8988T (cell line): ENCODE measurements at regions not wholly inside any gene's neighbourhood (a gene's known extent, or its start where the extent isn't known, plus 50 kb on each side); places are given as distances from the start of the nearest gene placed in this dataset.
"Not testable (repeated sequence)": the region's sequence is repeated elsewhere in the genome, so short reads cannot be mapped to it uniquely, and the experiment has no call there.

Experiments used
- DNase-seq: peaks from one replicate; pipeline ENCODE4 v3.0.0; 2011

GRCh38 chr3:159886050-159886449, 102.6 kb upstream of the IL12A start:
- no peak for DNase-seq

- not testable (repeated sequence) for DNase-seq
Measured at GRCh38 chr3:159886530-159886929, 102.1 kb upstream of the IL12A start.

- DNase-seq, result no peak
Measured at GRCh38 chr3:159887168-159887567, 101.5 kb upstream of the IL12A start.

GRCh38 chr3:159887911-159888310, 100.7 kb upstream of the IL12A start:
- DNase-seq, result no peak

- no peak for DNase-seq
Measured at GRCh38 chr3:159892171-159892795, 96.4 kb upstream of the IL12A start.

- DNase-seq, result no peak
Measured at GRCh38 chr3:159892801-159893200, 95.8 kb upstream of the IL12A start.

- DNase-seq, result no peak
Measured at GRCh38 chr3:159894386-159894785, 94.2 kb upstream of the IL12A start.

GRCh38 chr3:159895430-159895829, 93.2 kb upstream of the IL12A start:
- no peak for DNase-seq

GRCh38 chr3:159896543-159896942, 92.1 kb upstream of the IL12A start:
- DNase-seq, result no peak

- no peak for DNase-seq
Measured at GRCh38 chr3:159897331-159898075, 91.1 kb upstream of the IL12A start.

GRCh38 chr3:159898147-159898546, 90.5 kb upstream of the IL12A start:
- no peak for DNase-seq

GRCh38 chr3:159899166-159899565, 89.5 kb upstream of the IL12A start:
- no peak for DNase-seq

GRCh38 chr3:159902546-159903314, 85.9 kb upstream of the IL12A start:
- DNase-seq, result no peak

GRCh38 chr3:159904455-159904854, 84.2 kb upstream of the IL12A start:
- no peak for DNase-seq

GRCh38 chr3:159904911-159905310, 83.7 kb upstream of the IL12A start:
- no peak for DNase-seq

- no peak for DNase-seq
Measured at GRCh38 chr3:159907828-159908227, 80.8 kb upstream of the IL12A start.

- no peak for DNase-seq
Measured at GRCh38 chr3:159910991-159911663, 77.5 kb upstream of the IL12A start.

GRCh38 chr3:159911664-159912037, 77.0 kb upstream of the IL12A start:
- DNase-seq, result no peak

- DNase-seq, result no peak
Measured at GRCh38 chr3:159913712-159914414, 74.8 kb upstream of the IL12A start.

- no peak for DNase-seq
Measured at GRCh38 chr3:159914426-159914825, 74.2 kb upstream of the IL12A start.

- no peak for DNase-seq
Measured at GRCh38 chr3:159916052-159916451, 72.6 kb upstream of the IL12A start.

- no peak for DNase-seq
Measured at GRCh38 chr3:159917141-159917540, 71.5 kb upstream of the IL12A start.

GRCh38 chr3:159919873-159920272, 68.8 kb upstream of the IL12A start:
- DNase-seq, result no peak
